ENCODE measurements at regions not wholly inside any gene's neighbourhood (a gene's known extent, or its start where the extent isn't known, plus 50 kb on each side); places are given as distances from the start of the nearest gene placed in this dataset.

GRCh38 chr1:214106375-214106774 lies 118.6 kb downstream of the PROX1 start:
- TF ChIP-seq CTCF (conservative IDR thresholded peaks at IDR 0.05 in 1 of 2, IDR thresholded peaks at IDR 0.05 in 1 of 2; ENCODE audit: extremely low read depth in 1 of 2, insufficient read depth in 1 of 2, low read depth in 1 of 2, low read length in 2 of 2), result no peak
- no peak for TF ChIP-seq EZH2 (IDR thresholded peaks at IDR 0.05; ENCODE audit: borderline replicate concordance, low read length)

Data from mammary epithelial cell (primary cell).